HG03439 (cell line): ENCODE measurements at regions not wholly inside any gene's neighbourhood (a gene's known extent, or its start where the extent isn't known, plus 50 kb on each side); places are given as distances from the start of the nearest gene placed in this dataset.
"Not testable (repeated sequence)": the region's sequence is repeated elsewhere in the genome, so short reads cannot be mapped to it uniquely, and the experiment has no call there.

Experiments
- ATAC-seq: cut with Tn5 transposase; IDR thresholded peaks from one replicate; pipeline ENCODE4 v1.9.1; 2021; ENCODE audit warnings: mild to moderate bottlenecking, moderate library complexity; ENCODE audit not compliant: unreplicated experiment

DNA sequence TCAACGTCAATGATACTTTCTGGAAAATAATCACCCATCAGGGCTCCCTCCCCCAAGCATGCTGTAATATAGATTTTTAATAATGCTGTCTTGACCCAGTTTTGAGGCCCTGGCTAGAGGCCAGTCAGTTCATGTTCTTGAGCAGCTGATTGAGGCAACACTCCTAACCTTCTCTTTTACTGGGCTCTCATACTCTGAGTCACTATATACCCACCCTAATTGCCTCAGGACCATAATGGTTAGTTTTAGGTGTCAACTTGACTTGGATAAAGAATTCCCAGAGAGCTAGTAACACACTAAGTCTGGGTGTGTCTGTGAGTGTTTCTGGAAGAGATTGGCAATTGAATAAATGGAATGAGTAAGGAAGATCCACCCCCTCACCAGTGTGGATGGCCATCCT, 527.0 kb upstream of the ATP2B1 start:
- no peak for ATAC-seq

DNA sequence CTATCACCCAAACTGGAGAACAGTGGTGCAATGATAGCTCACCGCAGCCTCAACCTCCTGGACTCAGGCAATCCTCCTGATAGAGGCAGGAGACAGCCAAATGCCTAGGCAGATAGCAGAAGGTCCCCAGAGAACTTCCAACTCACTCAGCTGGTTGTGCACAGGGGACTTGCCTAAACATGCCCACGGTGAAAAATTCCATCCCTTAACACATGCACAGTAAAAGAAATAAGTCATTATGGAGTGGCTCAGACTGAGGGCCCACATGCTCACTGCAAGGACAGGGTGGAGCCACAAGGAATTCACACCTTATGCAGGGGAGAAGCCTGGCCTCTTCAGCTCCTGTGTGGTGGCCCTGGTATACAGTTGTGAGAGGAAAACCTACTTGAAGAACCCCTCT, 525.8 kb upstream of the ATP2B1 start:
- ATAC-seq: no peak

DNA sequence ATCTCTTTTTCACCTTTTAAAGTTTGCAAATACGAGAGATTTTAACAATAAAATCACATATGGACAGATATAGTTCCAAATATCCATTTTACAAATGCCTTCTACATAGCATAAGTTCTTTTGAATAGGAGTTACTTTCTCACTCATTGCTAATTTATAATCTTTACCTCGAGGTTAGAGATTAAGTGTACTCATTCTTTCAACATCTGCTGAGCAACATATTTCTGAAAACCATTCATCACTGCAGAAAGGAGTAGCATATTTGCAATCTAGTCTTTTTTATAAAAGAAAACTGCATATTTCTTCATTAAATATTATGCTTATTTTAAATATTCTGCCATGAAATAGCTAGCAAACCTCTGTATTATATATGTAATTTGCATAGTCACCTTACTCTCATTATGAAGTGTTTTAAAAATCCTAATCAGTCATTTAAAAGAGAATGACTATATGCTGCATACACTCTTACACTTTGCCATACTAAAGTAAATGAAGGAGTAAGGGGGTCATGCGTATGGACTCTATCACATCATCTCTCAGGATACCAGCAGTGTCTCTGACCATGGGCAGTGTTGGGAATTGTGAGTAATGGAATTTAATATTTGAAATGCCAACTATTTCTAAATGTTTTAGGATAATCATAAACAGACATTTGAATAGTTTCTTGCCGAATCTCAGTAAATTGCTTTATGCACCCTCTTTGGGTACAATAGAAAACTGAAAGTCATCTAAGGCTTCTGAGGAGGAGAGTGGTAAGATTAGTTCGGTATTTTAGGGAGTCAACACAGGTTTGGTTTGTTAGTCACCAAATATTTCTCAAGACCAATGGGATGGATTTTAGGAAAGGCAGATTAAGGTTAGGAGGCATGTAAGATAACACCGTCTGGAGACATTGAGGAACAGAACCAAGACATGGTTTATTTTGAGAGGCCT, 524.8 kb upstream of the ATP2B1 start:
- ATAC-seq: no peak

DNA sequence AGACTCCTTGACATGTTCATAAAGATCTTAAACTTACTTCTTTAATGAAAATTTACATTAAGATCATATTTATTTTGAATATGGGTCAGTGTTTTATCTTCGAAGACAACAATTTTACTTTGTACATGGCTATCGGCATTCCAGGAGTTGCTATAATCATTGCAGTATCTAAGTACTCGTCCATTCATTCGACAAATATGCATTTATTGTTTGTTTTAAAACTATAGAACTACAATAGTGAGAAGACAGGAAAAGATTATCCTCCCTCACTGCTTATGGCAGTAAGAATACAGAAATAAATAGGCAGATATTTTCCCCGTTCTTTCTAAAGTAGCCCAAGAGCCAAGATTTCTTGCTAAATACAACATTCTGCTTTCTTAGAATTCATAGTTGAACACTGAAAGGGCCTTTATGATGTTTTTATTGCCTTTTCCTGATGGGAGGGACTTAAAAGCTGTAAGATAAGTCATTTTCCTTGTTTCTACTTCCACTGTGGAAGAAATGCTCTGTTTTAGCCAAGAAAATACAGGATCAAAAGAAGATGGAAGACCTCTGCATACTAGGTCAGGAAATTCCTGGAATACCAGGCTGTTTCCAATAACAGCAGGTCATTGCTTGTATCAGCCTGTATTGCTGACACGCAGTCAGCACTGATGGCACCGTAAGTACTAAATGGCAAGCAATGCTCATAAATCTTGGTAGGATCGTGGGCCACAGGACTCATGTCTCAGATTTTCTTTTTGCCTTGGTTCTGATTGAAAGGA, 521.0 kb upstream of the ATP2B1 start:
- no peak for ATAC-seq

DNA sequence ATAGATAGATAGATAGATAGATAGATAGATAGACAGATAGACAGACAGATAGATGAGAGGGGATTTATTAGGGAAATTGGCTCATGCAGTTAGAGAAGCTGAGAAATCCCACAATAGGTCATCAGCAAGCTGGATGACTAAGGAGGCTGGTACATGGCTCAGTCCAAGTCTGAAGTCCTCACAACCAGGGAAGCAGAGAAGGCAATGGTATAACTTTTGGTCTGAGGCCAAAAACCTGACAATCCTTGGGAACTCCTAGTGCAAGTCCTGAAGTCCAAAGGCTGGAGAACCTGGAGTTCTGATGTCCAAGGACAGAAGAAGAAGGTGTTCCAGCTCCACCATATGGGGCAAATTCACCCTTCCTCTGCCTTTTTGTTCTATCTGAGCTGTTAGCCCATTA, 517.6 kb upstream of the ATP2B1 start:
- no peak for ATAC-seq

DNA sequence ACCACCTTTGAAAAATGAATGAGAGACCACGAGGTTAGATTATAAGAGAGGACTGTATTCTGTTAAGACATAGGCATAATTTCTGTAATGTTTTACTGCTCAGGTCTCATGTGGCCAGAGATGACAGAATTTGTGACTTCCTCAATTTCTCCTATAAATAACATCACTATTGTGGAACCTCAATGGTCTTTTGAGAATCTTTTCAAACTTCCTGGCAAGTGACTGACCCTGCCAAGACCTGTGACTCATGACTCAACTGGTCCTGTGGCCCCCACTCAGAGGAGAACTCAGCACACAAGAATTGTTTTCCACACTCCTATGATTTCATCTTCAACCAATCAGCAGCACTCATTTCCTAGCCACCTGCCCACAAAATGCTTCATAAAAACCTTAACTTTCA, 508.2 kb upstream of the ATP2B1 start:
- ATAC-seq: no peak

DNA sequence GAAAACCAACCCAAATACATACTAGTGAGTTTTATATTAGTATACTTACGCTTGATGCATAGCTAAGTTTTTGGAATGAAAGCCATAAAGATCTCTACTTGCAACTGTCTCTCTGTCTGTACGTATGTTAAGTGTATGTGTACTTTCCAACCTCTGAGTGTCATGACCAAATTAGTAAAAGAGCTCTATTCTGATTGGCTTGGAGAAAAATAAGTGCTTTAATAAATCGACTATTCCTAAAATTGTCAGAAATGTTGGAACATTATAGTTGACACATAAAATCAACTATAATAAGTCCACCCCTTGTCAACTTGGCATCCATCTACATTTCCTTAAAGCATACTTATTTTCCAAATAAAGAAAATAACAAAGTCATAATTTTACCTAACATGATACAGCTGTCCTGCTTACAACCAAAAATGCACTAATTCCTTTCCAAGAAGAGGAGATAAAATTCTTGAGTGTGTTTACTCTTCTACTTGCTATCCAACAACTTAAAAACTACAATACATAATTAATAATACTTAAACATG, 507.4 kb upstream of the ATP2B1 start:
- no peak for ATAC-seq

DNA sequence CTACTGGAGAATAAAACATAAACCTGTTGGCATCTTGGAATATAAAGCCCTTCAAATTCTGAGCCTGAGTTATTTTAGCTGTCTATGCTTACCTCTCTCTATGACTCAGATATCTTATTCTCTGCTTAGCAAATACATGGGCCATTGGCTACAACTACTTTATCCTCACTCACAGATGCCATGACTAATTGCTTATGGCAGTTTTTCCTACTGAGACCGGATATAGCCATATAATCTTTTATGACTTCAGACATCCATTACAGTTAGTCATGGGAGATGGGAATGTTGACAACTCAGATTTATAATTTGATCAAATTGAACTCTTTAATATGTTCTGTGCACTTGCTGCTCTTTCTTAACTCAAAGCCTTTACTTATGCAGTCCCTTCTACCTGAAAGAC, 502.4 kb upstream of the ATP2B1 start:
- no peak for ATAC-seq

DNA sequence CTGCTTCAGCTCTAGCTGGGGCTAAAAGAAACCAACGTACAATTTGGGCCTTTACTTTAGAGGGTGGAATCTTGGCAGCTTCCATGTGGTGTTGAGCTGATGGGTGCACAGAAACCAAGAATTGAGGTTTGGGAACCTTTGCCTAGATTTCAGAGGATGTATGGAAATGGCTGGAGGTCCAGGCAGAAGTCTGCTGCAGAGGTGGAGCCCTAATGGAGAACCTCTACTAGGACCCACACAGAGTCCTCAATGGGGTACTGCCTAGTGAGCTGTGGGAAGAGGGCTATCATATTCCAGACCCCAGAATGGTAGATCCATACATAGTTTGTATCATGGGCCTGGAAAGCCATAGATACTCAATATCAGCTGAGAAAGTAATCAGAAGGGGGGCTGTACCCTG, 500.4 kb upstream of the ATP2B1 start:
- no peak for ATAC-seq

DNA sequence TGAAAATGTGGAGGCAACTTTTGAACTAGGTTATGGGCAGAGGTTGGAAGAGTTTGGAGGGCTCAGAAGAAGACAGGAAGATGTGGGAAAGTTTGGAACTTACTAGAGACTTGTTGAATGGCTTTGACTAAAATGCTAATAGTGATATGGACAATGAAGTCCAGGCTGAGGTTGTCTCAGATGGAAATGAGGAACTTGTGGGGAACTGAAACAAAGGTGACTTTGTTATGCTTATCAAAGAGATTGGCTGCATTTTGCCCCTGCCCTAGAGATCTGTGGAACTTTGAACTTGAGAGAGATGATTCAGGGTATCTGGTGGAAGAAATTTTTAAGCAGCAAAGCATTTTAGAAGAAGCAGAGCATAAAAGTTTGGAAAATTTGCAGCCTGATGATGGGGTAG, 499.7 kb upstream of the ATP2B1 start:
- ATAC-seq: not testable (repeated sequence)

DNA sequence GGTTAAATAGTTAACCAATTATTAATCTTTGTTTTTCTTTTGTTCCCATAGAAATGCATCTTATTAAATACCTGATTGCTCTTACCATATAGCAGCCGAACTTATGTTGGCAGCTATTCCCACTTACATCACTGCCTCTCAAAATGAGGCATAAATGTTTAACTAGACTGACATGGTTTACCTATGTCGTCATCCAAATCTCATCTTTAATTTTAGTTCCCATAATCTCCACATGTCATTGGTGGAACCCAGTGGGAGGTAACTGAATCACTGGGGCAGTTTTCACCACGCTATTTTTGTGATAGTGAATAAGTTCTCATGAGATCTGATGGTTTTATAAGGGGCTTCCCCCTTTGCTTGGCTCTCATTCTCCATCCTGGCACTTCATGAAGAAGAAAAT, 499.2 kb upstream of the ATP2B1 start:
- no peak for ATAC-seq

DNA sequence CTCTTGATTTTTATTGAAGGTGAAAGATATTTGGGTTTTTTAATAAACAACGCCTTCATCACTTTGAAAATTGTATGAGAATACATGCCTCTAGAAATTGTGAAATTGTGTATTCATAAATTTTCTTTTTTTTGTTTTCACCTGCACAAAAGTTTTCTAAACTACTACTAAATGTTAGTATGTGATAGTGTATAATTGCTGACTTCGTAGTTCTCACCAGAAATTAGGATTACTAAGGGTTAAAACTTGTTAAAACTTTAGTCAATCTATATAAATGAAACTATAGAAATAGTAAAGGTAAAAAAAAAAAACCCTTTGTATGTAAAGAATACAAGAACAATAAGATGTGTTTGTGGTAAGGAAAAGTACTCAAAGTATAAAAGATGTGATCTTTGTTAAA, 496.5 kb upstream of the ATP2B1 start:
- no peak for ATAC-seq

DNA sequence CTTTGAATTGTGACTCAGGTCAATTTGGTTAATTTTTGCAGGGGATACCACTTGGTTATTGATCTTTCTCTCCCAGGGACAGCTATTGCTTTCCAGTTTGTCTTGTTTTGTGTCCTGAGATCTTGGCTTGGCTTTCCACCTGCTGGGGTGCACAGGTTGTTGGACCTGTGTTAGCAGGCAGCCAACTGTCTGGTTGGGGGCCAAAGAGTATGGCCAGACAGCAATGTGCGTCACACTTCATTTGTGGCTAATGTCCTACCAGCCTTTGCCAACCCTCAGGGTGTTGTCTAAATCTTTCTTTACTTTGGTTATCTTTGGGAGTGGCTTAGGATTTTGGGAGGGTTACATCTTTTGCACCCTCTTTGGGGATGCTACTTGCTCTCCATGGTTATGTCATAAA, 494.9 kb upstream of the ATP2B1 start:
- ATAC-seq: no peak

DNA sequence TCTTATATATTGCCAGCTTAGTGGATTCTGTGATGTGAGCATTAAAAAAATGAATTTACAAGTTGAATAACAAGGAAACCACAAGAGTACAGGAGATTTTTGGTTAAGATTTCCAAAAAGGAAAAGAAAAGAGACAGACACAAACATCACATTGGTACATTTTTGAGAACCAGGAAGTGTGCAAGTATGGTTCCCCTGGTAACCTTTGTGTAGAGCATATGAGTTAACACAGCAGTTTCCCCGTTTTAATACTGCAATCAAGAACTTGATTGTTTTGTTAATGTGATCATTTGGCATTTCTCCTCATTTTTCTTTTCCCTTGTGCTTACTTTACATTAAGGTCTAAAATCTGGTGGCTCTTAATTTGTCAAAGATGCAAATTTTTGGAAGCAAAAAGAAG, 490.4 kb upstream of the ATP2B1 start:
- ATAC-seq: no peak

DNA sequence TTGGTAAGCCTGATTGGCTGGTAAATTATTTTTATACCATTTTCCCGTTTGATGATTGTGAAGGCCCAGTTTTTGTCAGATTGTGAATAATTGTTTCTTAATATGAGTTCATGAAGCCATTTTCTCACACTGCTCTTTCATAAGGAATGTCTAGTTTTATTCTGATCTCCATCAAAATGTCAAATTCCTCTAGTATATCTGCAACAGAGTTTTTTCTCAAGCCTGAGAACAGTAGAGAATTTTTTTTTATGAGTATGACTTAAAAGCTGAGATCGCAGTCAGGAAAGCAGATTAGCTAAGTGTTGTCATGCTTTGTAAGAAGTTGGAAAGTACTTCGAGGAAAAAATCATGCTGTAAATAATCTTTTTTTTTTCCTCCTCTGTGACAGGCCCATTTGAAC, 484.9 kb upstream of the ATP2B1 start:
- ATAC-seq: no peak

DNA sequence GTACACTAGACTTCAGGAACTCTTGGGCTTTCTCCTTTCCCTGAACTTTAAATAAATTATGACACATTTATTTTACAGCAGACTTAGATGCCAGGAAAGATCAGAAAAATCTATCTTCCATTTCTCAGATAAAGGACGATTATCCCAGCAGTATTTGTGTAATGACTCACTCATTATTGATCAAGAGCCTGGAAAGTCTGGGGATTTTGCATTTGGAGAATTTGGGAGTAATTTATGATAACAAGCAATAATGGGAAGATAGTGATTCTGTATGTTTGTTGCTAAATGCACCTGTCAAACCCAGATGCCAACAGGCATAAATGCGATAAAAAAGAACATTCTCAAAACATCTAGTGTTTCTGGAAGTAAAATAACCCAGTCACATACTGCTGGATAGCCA, 480.2 kb upstream of the ATP2B1 start:
- no peak for ATAC-seq

DNA sequence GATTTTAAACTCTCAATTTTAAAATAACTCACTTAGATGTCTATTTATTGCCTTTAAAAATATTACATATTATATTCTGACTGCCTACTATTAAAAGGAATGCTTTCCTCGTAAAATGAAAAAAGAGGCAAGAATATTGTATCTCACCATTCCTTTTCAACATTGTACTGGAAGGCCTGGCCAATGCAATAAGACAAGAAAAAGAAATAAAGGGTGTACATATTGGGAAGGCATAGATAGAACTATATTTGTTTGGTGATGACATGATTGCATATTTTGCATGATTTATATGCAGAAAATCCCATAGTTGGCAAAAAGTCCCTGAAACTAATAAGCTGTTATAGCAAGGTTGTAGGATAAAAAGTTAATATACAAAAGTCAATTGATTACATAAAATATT, 474.6 kb upstream of the ATP2B1 start:
- ATAC-seq: no peak

DNA sequence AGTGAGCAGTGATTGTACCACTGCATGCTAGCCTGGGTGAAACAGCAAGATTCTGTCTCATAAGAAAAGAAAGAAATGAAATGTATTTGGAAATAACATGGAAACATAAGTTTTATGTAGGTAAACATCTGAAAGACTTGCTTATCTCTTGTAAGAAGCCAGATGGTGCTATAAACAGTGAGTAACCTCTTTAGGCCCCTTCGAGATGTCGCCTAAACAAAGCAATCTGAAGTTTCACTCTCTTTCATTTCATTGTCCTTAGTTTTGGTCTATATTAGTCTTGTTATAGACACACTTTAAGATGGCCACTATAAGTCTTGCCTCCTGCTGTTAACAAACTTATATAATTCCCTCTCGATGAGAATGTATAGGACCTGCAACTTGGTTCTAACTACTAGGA, 472.6 kb upstream of the ATP2B1 start:
- no peak for ATAC-seq

DNA sequence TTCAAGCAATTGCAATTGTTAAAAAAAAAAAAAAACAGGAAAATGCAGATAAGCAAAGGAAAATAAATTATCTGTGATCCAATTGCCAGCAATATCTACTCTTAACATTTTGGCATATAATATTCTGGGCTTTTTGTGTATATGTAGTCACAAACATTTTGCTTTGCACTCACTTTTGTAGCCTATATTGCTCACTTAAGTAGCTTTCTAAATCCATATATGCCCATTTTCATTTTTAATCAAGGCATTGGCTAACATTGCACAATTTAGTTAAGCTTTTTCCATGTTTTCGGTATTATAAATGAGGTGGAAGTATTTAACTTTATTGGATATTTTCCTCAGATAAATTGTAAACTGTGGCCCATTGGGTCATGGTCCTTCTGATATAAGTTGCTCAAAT, 466.3 kb upstream of the ATP2B1 start:
- ATAC-seq: no peak

DNA sequence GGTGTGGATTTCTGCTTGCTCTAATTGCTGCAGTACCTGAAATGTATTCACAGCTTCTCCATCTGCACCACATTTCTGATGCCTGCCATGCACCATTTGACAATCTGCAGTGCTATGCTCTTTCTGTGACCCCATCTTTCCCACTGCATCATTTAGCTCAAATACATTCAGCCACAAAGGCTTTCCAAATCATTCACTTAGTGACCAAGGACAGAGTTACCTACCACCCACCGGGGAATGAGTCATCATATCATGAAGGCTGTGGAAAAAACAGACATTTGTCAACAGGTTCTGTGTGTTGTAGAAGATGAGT, 465.5 kb upstream of the ATP2B1 start:
- ATAC-seq: no peak

DNA sequence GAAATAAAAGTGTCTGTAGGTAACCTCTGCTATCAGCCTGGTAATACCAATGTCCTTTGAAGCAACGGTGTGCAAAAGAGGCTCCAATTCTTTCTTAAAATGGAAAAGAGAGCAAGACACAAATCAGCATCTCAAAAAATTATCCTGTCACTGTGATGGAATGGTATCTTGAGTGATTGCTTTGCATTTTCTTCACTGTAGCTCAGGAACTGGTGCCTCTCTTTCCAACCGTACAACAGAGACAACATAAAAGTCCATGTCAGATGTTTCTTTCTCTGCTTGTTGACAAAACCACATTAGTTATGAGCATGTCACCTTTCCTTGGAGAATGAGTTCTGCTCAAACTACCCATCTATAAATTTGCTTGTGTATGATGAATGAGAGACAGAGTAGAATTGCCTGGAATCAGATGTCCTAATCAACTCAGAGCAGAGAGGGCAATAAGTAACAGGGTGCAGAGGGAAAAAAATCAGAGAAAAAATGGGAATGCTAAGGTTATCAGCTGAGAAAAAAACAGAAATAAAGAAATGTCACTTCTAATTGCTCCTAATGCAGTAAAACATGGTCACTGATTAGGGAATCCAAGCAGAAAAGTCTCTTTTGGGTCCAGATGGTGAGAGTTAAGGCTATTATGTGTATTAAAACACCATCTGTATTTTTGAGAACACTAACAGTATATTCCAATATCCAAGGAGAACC, 465.0 kb upstream of the ATP2B1 start:
- ATAC-seq: no peak

DNA sequence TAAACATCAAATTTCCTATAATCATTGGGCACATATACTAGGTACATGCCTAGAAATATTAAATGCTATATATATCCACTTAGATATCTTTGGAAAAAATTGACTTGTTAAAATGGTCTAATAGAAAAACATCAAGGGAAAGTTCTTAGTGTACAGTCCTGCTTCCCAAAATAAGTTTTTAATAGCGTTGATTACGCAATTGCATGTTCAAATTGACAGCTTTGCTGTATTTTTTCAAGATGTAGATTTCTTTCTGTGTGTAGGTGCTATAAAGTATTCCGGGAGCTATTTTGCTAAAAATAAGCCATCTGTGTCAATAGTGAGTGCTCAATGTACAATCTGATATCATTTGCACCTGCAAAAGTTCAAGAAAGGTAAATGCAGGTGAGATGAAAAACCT, 463.9 kb upstream of the ATP2B1 start:
- ATAC-seq: no peak
